Heart left ventricle (tissue), 13 donors: ENCODE measurements at regions not wholly inside any gene's neighbourhood (a gene's known extent, or its start where the extent isn't known, plus 50 kb on each side); places are given as distances from the start of the nearest gene placed in this dataset.

Source experiments
- POLR2A ChIP-seq, 2 donors: fragments of 450-650 bp; IDR thresholded peaks; one replicate each; pipeline ENCODE4 v1.6.1; 2017; ENCODE audit warnings: antibody characterized with exemption in 2 of 2, mild to moderate bottlenecking in 2 of 2, moderate library complexity in 2 of 2
- TF ChIP-seq, protein P1 (sequence below), 12 donors: fragments of 200-600 bp; sonication (generic) in 4 of 12; IDR thresholded peaks; one replicate each; pipeline versions ENCODE4 v1.5.0 to v1.8.0; 2018 to 2022; ENCODE audit warnings: antibody characterized with exemption in 12 of 12, mild to moderate bottlenecking in 5 of 12
- donor health status: ischemic (EF 13 %, LVEDD 7.1; RV severe dilation, severe dysfunction).
- donor health status: DM: no; HTN: yes; CAD: no.
- donor health status: DM: no; HTN: no; CAD: no.
- donor health status: ischemic (EF 25% LVEDD 6.9; RV normal size, moderate dysfunction).
- donor health status: ischemic (EF 25% LVEDD 5.7; RV mildly dilated, moderate dysfunction).
- donor health status: ischemic (EF 35%, LVEDD 5.7; RV mildly dilated, moderate dysfunction).
- donor health status: nonischemic (EF 11% LVEDD 7.7; RV severe dilation, severe dysfunction).
- donor health status: DM: yes; HTN: yes; CAD: no.
- donor health status: PGD.
- donor health status: ischemic (EF 29% LVEDD 5.4; RV normal size, mild dysfunction).
- donor health status: nonischemic (EF 23%, LVEDD 6.1; RV moderate dilation, normal function).

- TF ChIP-seq, protein P1, sequence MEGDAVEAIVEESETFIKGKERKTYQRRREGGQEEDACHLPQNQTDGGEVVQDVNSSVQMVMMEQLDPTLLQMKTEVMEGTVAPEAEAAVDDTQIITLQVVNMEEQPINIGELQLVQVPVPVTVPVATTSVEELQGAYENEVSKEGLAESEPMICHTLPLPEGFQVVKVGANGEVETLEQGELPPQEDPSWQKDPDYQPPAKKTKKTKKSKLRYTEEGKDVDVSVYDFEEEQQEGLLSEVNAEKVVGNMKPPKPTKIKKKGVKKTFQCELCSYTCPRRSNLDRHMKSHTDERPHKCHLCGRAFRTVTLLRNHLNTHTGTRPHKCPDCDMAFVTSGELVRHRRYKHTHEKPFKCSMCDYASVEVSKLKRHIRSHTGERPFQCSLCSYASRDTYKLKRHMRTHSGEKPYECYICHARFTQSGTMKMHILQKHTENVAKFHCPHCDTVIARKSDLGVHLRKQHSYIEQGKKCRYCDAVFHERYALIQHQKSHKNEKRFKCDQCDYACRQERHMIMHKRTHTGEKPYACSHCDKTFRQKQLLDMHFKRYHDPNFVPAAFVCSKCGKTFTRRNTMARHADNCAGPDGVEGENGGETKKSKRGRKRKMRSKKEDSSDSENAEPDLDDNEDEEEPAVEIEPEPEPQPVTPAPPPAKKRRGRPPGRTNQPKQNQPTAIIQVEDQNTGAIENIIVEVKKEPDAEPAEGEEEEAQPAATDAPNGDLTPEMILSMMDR (IDR thresholded peaks at IDR 0.05), result no peak
- TF ChIP-seq POLR2A (IDR thresholded peaks at IDR 0.05), result no peak
These were observed 54.5 kb upstream of the FAT1 start for GRCh38 chr4:186778134-186778533.
